SK-N-SH treated with all-trans-retinoic acid at 6 μM for 48 hours (cell line): ENCODE measurements at regions not wholly inside any gene's neighbourhood (a gene's known extent, or its start where the extent isn't known, plus 50 kb on each side); places are given as distances from the start of the nearest gene placed in this dataset.
"Not testable (repeated sequence)": the region's sequence is repeated elsewhere in the genome, so short reads cannot be mapped to it uniquely, and the experiment has no call there.

ENCODE experiments used
- ATAC-seq: fragments of 200-7000 bp; cut with Tn5 transposase; 3 replicates; pipeline ENCODE4 v1.9.1; 2020; ENCODE audit warnings: mild to moderate bottlenecking, moderate library complexity
- ARNTL ChIP-seq: fragments of 450-650 bp; formaldehyde crosslinking; IDR thresholded peaks from 2 replicates; pipeline ENCODE4 v1.5.0; 2020; ENCODE audit warnings: low read depth, mild to moderate bottlenecking, moderate library complexity, borderline replicate concordance
- BACH2 ChIP-seq: fragments of 250-450 bp; sonication (Bioruptor Pico); IDR thresholded peaks from 2 replicates; pipeline ENCODE4 v1.9.0; 2021; ENCODE audit warnings: mild to moderate bottlenecking, borderline replicate concordance
- CSDC2 ChIP-seq: fragments of 250-450 bp; sonication (Bioruptor Pico); IDR thresholded peaks from 2 replicates; pipeline ENCODE4 v1.5.0; 2020; ENCODE audit warnings: mild to moderate bottlenecking, moderate library complexity
- ESRRG ChIP-seq: fragments of 250-450 bp; sonication (Bioruptor Pico); IDR thresholded peaks from 2 replicates; pipeline ENCODE4 v1.6.1; 2021; ENCODE audit warnings: mild to moderate bottlenecking
- GLIS3 ChIP-seq: fragments of 250-450 bp; sonication (Bioruptor Pico); IDR thresholded peaks from 2 replicates; pipeline ENCODE4 v1.5.0; 2020; ENCODE audit warnings: mild to moderate bottlenecking, moderate library complexity
- ISL1 ChIP-seq: fragments of 250-450 bp; sonication (Bioruptor Pico); IDR thresholded peaks from 2 replicates; pipeline ENCODE4 v2.1.2; 2022; ENCODE audit warnings: mild to moderate bottlenecking, moderate library complexity
- OSR1 ChIP-seq: fragments of 250-450 bp; sonication (Bioruptor Pico); IDR thresholded peaks from 2 replicates; pipeline ENCODE4 v1.8.0; 2022; ENCODE audit warnings: moderate library complexity, mild to moderate bottlenecking, inconsistent platforms
- RARB ChIP-seq: fragments of 250-450 bp; sonication (Bioruptor Pico); IDR thresholded peaks from 2 replicates; pipeline ENCODE4 v1.8.0; 2021; ENCODE audit warnings: mild to moderate bottlenecking, moderate library complexity
- SNAI2 ChIP-seq: fragments of 250-450 bp; sonication (Bioruptor Pico); IDR thresholded peaks from 2 replicates; pipeline ENCODE4 v1.5.0; 2020; ENCODE audit warnings: mild to moderate bottlenecking, moderate library complexity
- TCF4 ChIP-seq: fragments of 250-450 bp; sonication (Bioruptor Pico); IDR thresholded peaks from 2 replicates; pipeline ENCODE4 v1.8.0; 2021; ENCODE audit warnings: mild to moderate bottlenecking, moderate library complexity, borderline replicate concordance
- TOX ChIP-seq: fragments of 250-450 bp; sonication (Bioruptor Pico); IDR thresholded peaks from 2 replicates; pipeline ENCODE4 v1.8.0; 2021; ENCODE audit warnings: mild to moderate bottlenecking, moderate library complexity, borderline replicate concordance
- ZC3H10 ChIP-seq: fragments of 250-450 bp; sonication (Bioruptor Pico); IDR thresholded peaks from 2 replicates; pipeline ENCODE4 v1.5.1; 2021; ENCODE audit warnings: mild to moderate bottlenecking, moderate library complexity
- ZFP3 ChIP-seq: fragments of 250-450 bp; sonication (Bioruptor Pico); IDR thresholded peaks from 2 replicates; pipeline ENCODE4 v1.5.0; 2020; ENCODE audit warnings: mild to moderate bottlenecking, moderate library complexity
- ZNF565 ChIP-seq: fragments of 450-650 bp; formaldehyde crosslinking; conservative IDR thresholded peaks from 2 replicates; pipeline ENCODE4 v1.5.0; 2020; ENCODE audit warnings: low read depth, mild to moderate bottlenecking, moderate library complexity
- ZNF70 ChIP-seq: fragments of 450-650 bp; formaldehyde crosslinking; IDR thresholded peaks from 2 replicates; pipeline ENCODE4 v1.5.0; 2020; ENCODE audit warnings: mild to moderate bottlenecking, moderate library complexity
- ZNF8 ChIP-seq: fragments of 450-650 bp; formaldehyde crosslinking; IDR thresholded peaks from 2 replicates; pipeline ENCODE4 v1.5.0; 2020; ENCODE audit warnings: mild to moderate bottlenecking, moderate library complexity
- TF ChIP-seq, protein P1 (sequence below): fragments of 250-450 bp; sonication (Bioruptor Pico); IDR thresholded peaks from 2 replicates; pipeline ENCODE4 v1.5.1; 2020; ENCODE audit warnings: low read depth, mild to moderate bottlenecking, moderate library complexity
- TF ChIP-seq, protein P2 (sequence below): fragments of 250-450 bp; sonication (Bioruptor Pico); IDR thresholded peaks from 2 replicates; pipeline ENCODE4 v1.5.0; 2020; ENCODE audit warnings: mild to moderate bottlenecking, moderate library complexity
- TF ChIP-seq, protein P3 (sequence below): fragments of 250-450 bp; sonication (Bioruptor Pico); IDR thresholded peaks from 2 replicates; pipeline ENCODE4 v1.5.1; 2021; ENCODE audit warnings: mild to moderate bottlenecking, moderate library complexity
- TF ChIP-seq, protein P4 (sequence below): fragments of 250-450 bp; sonication (Bioruptor Pico); IDR thresholded peaks from 2 replicates; pipeline ENCODE4 v1.8.0; 2021; ENCODE audit warnings: low read depth, mild to moderate bottlenecking, moderate library complexity, borderline replicate concordance
- TF ChIP-seq, protein P5 (sequence below): fragments of 250-450 bp; sonication (Bioruptor Pico); IDR thresholded peaks from 2 replicates; pipeline ENCODE4 v1.8.0; 2020; ENCODE audit warnings: mild to moderate bottlenecking, moderate library complexity, borderline replicate concordance

DNA sequence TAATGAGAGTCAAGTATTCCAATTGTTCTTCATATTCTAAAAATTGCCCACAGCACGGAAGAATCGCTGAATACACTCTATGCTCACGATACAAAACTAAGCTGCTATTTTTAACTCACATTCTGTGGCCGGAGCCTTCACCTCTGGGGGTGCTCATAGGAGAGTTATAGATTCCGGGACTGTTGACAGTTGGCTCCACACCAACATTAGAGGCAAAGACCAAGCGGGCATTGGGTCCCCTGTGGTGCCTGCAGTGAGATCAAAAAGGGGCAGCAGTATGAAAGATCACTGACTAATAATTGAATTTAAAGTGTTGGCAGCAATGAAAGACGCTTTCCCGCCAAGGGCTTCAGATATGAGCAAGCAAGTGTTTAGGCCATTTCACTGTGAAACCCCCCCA is 146.0 kb downstream of the TMEM144 start:
- no peak for TF ChIP-seq TCF4 (CRISPR knock-in tag)
- no peak for TF ChIP-seq ARNTL (CRISPR knock-in tag)
- no peak for TF ChIP-seq ZNF70
- TF ChIP-seq, protein P1, sequence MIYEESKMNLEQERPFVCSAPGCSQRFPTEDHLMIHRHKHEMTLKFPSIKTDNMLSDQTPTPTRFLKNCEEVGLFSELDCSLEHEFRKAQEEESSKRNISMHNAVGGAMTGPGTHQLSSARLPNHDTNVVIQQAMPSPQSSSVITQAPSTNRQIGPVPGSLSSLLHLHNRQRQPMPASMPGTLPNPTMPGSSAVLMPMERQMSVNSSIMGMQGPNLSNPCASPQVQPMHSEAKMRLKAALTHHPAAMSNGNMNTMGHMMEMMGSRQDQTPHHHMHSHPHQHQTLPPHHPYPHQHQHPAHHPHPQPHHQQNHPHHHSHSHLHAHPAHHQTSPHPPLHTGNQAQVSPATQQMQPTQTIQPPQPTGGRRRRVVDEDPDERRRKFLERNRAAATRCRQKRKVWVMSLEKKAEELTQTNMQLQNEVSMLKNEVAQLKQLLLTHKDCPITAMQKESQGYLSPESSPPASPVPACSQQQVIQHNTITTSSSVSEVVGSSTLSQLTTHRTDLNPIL, result no peak
- no peak for TF ChIP-seq CSDC2 (CRISPR knock-in tag)
- no peak for TF ChIP-seq ESRRG
- no peak for TF ChIP-seq BACH2
- no peak for TF ChIP-seq SNAI2
- TF ChIP-seq, protein P2, sequence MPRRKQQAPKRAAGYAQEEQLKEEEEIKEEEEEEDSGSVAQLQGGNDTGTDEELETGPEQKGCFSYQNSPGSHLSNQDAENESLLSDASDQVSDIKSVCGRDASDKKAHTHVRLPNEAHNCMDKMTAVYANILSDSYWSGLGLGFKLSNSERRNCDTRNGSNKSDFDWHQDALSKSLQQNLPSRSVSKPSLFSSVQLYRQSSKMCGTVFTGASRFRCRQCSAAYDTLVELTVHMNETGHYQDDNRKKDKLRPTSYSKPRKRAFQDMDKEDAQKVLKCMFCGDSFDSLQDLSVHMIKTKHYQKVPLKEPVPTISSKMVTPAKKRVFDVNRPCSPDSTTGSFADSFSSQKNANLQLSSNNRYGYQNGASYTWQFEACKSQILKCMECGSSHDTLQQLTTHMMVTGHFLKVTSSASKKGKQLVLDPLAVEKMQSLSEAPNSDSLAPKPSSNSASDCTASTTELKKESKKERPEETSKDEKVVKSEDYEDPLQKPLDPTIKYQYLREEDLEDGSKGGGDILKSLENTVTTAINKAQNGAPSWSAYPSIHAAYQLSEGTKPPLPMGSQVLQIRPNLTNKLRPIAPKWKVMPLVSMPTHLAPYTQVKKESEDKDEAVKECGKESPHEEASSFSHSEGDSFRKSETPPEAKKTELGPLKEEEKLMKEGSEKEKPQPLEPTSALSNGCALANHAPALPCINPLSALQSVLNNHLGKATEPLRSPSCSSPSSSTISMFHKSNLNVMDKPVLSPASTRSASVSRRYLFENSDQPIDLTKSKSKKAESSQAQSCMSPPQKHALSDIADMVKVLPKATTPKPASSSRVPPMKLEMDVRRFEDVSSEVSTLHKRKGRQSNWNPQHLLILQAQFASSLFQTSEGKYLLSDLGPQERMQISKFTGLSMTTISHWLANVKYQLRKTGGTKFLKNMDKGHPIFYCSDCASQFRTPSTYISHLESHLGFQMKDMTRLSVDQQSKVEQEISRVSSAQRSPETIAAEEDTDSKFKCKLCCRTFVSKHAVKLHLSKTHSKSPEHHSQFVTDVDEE (CRISPR knock-in tag), result no peak
- no peak for TF ChIP-seq ISL1 (CRISPR knock-in tag)
- no peak for TF ChIP-seq ZNF8
- TF ChIP-seq GLIS3 (CRISPR knock-in tag), result no peak
- TF ChIP-seq, protein P3, sequence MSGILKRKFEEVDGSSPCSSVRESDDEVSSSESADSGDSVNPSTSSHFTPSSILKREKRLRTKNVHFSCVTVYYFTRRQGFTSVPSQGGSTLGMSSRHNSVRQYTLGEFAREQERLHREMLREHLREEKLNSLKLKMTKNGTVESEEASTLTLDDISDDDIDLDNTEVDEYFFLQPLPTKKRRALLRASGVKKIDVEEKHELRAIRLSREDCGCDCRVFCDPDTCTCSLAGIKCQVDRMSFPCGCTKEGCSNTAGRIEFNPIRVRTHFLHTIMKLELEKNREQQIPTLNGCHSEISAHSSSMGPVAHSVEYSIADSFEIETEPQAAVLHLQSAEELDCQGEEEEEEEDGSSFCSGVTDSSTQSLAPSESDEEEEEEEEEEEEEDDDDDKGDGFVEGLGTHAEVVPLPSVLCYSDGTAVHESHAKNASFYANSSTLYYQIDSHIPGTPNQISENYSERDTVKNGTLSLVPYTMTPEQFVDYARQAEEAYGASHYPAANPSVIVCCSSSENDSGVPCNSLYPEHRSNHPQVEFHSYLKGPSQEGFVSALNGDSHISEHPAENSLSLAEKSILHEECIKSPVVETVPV (CRISPR knock-in tag), result no peak
- TF ChIP-seq TOX (CRISPR knock-in tag), result no peak
- TF ChIP-seq RARB (CRISPR knock-in tag), result no peak
- no peak for TF ChIP-seq OSR1 (CRISPR knock-in tag)
- TF ChIP-seq ZFP3, result no peak
- TF ChIP-seq, all 23 proteins: peak for 0
- no peak for ATAC-seq

DNA sequence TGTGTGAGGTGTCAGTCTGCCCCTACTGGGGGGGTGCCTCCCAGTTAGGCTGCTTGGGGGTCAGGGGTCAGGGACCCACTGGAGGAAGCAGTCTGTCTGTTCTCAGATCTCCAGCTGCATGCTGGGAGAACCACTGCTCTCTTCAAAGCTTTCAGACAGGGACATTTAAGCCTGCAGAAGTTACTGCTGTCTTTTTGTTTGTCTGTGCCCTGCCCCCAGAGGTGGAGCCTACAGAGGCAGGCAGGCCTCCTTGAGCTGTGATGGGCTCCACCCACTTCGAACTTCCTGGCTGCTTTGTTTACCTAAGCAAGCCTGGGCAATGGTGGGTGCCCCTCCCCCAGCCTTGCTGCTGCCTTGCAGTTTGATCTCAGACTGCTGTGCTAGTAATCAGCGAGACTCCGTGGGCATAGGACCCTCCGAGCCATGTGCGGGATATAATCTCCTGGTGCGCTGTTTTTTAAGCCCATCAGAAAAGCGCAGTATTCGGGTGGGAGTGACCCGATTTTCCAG is 153.7 kb upstream of the RXFP1 start:
- not testable (repeated sequence) for ATAC-seq

DNA sequence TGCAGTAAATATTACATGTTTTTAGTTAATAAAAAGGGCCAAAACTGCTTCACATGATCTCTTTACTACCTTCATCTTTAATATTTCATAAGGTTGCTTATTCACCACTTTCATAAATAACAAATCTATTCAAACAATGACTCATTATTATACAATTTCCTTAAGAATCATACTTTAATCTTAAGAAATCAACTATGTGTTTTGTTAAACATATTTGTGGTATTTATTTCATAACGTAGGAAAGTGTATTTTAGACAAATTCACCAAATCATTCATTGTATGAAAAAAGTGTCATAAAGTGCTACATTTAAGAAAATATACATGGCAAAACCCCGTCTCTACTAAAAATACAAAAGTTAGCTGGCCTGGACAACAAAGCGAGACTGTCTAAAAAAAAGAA is 150.5 kb upstream of the RXFP1 start:
- no peak for ATAC-seq
- TF ChIP-seq TCF4 (CRISPR knock-in tag) (no peak), ZNF8 (no peak), SNAI2 (no peak), ZC3H10 (CRISPR knock-in tag) (no peak), TOX (CRISPR knock-in tag) (no peak), ZNF565 (CRISPR knock-in tag) (no peak), ZNF70 (no peak), ARNTL (CRISPR knock-in tag) (no peak), ISL1 (CRISPR knock-in tag) (no peak), GLIS3 (CRISPR knock-in tag) (no peak)
- TF ChIP-seq, protein P2 (CRISPR knock-in tag), result no peak
- TF ChIP-seq, protein P4, sequence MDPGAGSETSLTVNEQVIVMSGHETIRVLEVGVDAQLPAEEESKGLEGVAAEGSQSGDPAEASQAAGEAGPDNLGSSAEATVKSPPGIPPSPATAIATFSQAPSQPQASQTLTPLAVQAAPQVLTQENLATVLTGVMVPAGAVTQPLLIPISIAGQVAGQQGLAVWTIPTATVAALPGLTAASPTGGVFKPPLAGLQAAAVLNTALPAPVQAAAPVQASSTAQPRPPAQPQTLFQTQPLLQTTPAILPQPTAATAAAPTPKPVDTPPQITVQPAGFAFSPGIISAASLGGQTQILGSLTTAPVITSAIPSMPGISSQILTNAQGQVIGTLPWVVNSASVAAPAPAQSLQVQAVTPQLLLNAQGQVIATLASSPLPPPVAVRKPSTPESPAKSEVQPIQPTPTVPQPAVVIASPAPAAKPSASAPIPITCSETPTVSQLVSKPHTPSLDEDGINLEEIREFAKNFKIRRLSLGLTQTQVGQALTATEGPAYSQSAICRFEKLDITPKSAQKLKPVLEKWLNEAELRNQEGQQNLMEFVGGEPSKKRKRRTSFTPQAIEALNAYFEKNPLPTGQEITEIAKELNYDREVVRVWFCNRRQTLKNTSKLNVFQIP, result no peak
- TF ChIP-seq, protein P5, sequence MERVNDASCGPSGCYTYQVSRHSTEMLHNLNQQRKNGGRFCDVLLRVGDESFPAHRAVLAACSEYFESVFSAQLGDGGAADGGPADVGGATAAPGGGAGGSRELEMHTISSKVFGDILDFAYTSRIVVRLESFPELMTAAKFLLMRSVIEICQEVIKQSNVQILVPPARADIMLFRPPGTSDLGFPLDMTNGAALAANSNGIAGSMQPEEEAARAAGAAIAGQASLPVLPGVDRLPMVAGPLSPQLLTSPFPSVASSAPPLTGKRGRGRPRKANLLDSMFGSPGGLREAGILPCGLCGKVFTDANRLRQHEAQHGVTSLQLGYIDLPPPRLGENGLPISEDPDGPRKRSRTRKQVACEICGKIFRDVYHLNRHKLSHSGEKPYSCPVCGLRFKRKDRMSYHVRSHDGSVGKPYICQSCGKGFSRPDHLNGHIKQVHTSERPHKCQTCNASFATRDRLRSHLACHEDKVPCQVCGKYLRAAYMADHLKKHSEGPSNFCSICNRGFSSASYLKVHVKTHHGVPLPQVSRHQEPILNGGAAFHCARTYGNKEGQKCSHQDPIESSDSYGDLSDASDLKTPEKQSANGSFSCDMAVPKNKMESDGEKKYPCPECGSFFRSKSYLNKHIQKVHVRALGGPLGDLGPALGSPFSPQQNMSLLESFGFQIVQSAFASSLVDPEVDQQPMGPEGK (CRISPR knock-in tag), result no peak
- TF ChIP-seq, protein P1, result no peak
